ENCODE measurements at regions not wholly inside any gene's neighbourhood (a gene's known extent, or its start where the extent isn't known, plus 50 kb on each side); places are given as distances from the start of the nearest gene placed in this dataset.

- no peak for TF ChIP-seq GATA2 (IDR thresholded peaks at IDR 0.05; ENCODE audit: low read depth, low read length)
- TF ChIP-seq GATA3 (IDR thresholded peaks at IDR 0.05; ENCODE audit: low read depth, low read length): no peak
These were observed 254.8 kb upstream of the FTMT start for GRCh38 chr5:121596882-121597281.

Measured in SH-SY5Y (cell line).